Skeletal muscle satellite cell (primary cell): ENCODE measurements at regions not wholly inside any gene's neighbourhood (a gene's known extent, or its start where the extent isn't known, plus 50 kb on each side); places are given as distances from the start of the nearest gene placed in this dataset.
"Not testable (repeated sequence)": the region's sequence is repeated elsewhere in the genome, so short reads cannot be mapped to it uniquely, and the experiment has no call there.

ENCODE experiments used
- H3K27me3 ChIP-seq: 2 replicates; pipeline ENCODE4 v1.7.0; 2013; ENCODE audit warnings: low read length; ENCODE audit not compliant: control insufficient read depth, insufficient read depth
- H3K36me3 ChIP-seq: 2 replicates; pipeline ENCODE4 v1.7.0; 2013; ENCODE audit warnings: mild to moderate bottlenecking, control low read depth, low read length; ENCODE audit not compliant: insufficient read depth
- H3K4me1 ChIP-seq: 2 replicates; pipeline ENCODE4 v1.7.0; 2013; ENCODE audit warnings: low read length; ENCODE audit not compliant: control insufficient read depth, insufficient read depth
- H3K4me2 ChIP-seq: 2 replicates; pipeline ENCODE4 v1.7.0; 2013; ENCODE audit warnings: mild to moderate bottlenecking, low read length
- H3K4me3 ChIP-seq: 2 replicates; pipeline ENCODE4 v1.7.0; 2013; ENCODE audit warnings: low read length
- H3K9ac ChIP-seq: 2 replicates; pipeline ENCODE4 v1.7.0; 2013; ENCODE audit warnings: mild to moderate bottlenecking, low read depth, low read length, moderate library complexity
- H3K9me3 ChIP-seq: replicated peaks from 2 replicates; pipeline ENCODE4 v1.7.0; 2013; ENCODE audit warnings: mild to moderate bottlenecking, control low read depth, low read length

DNA sequence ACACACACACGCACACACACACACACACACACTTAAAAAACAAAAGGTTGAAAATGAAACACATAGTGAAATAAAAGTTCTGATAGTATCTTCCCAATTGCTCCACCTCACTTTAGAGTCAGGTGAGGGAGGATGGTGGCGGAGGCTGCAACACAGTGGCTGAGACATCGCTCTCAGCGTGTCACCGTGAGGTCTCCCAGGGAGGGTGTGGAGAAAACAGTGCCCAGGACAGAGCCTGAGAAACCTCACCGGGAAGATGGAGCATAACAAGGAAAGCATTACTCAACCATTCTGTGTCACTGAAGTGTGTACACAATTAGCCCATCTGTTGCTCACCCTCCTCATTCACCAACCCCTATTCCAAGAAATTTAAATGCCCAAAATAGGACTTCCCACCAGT, 111.4 kb upstream of the USP29 start:
- no peaks in the 10 kb centered on the region for H3K27me3 ChIP-seq
- no peak overlapping the region for H3K4me2 ChIP-seq
- peaks cover 12% of the 10 kb centered on the region for H3K9me3 ChIP-seq

DNA sequence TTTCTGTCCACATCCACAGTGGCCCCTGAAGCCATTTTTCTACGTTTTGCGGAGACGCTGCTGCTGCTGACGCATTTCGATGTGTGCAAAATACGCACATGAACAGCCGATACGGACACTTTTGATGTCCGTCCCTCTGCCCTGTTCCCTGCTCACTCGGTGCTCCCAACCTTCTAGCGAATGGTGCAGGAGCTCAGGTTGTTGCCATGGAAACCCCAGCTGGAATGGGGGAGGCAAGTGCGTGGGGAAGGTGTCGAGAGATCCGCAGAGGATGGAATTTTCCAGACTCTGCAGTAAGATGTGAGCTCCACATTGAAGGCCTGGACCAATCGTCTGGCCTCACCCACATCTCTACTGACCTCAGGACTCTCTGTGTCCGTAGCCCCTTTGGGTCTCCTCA, 109.2 kb upstream of the USP29 start:
- H3K36me3 ChIP-seq: no peaks in the 10 kb centered on the region
- peaks cover 12% of the 10 kb centered on the region for H3K9me3 ChIP-seq
- H3K27me3 ChIP-seq: no peaks in the 10 kb centered on the region
- no peak overlapping the region for H3K9ac ChIP-seq
- no peak overlapping the region for H3K4me2 ChIP-seq
- no peak overlapping the region for H3K4me3 ChIP-seq
- H3K4me1 ChIP-seq: no peaks in the 10 kb centered on the region

More for the DNA sequence above, 111.4 kb upstream of the USP29 start:
- no peaks in the 10 kb centered on the region for H3K4me1 ChIP-seq
- H3K9ac ChIP-seq: no peak overlapping the region
- H3K36me3 ChIP-seq: no peaks in the 10 kb centered on the region
- H3K4me3 ChIP-seq: no peak overlapping the region

DNA sequence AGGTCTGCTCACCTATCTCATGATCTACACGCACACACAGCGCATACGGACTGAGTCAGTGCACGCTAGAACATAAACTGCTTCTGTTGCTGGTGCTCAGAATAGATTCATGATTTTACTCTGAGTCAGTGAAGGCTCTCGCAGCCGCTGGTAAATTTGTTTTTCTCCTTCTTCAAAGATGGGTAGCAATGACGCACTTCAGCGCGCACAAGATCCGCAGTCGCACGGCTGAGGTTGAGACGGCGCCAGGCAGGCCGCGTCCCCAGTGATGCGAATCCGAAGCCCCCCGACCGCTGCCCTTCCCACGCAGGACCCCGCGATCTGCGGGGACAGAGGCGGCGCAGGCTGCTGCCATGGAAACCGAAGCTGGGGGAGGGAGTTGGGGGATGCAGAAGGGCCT, 103.7 kb upstream of the USP29 start:
- no peak overlapping the region for H3K4me3 ChIP-seq
- H3K9ac ChIP-seq: no peak overlapping the region
- H3K4me1 ChIP-seq: no peaks in the 10 kb centered on the region
- no peak overlapping the region for H3K4me2 ChIP-seq
- no peaks in the 10 kb centered on the region for H3K27me3 ChIP-seq
- H3K36me3 ChIP-seq: no peaks in the 10 kb centered on the region
- H3K9me3 ChIP-seq: peaks cover 6% of the 10 kb centered on the region

DNA sequence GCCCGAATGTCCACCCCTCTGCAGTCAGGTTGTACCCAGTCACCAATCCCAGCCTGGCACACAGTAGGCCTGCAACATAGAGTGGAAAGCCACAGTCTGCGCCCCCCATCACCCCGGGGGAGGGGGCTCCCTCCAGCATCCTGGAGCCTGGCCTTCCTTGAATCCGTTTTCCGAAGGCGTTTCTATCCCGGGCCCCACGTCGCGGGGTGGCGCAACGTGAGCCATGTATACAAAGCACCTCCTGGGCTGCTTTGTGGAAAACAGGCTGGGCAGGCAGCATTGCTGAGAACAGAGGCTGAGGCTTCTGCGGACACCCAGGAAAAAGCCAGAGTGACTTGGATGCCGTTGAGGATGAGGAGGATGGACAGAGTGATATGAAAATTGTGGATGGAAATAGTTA, 103.3 kb upstream of the USP29 start:
- Histone ChIP-seq H3K36me3 (no peaks in the 10 kb centered on the region), H3K27me3 (no peaks in the 10 kb centered on the region), H3K4me3 (no peak overlapping the region), H3K4me1 (no peaks in the 10 kb centered on the region), H3K4me2 (no peak overlapping the region), H3K9me3 (peaks cover 6% of the 10 kb centered on the region), H3K9ac (no peak overlapping the region)

DNA sequence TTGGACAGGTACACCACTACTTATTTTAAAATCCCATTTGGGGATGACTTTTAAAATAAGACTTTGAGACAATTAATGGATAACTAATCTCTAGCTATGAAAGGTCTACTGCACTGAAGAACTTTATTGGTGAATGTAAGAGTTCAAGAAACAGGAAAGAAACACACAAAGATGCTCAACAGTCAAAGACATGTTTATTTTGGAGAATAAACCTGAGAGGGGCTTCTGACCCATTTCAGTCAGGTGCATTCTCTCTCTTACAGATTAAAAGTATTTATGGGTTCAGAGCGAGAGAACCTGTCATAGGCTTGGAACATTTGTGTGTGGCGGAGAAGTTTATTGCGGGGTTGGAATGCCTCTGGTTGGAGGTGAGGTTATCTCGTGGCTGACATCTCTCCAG, 94.3 kb upstream of the USP29 start:
- H3K27me3 ChIP-seq: no peaks in the 10 kb centered on the region
- H3K4me2 ChIP-seq: no peak overlapping the region
- no peaks in the 10 kb centered on the region for H3K4me1 ChIP-seq
- H3K4me3 ChIP-seq: no peak overlapping the region
- no peaks in the 10 kb centered on the region for H3K36me3 ChIP-seq
- H3K9me3 ChIP-seq: peaks cover 10% of the 10 kb centered on the region
- H3K9ac ChIP-seq: no peak overlapping the region

DNA sequence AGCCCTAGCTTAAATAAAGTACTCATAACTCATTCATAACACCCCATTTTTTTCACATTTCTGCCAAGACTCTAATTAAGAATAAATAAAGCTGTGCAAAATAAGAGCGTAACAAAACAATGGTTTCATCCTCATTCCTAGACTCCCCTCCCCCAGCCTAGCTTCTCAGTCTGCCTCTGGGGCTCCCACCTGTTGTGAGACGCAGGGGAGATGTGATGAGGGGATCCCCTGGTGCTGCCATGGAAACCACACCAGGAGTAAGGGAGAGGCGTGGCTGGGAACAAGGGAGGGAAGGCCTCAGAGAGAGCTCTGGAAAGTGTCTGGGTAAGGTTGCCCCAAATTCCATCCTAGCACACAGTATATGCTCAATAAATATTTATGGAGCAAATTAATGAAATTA, 93.3 kb upstream of the USP29 start:
- H3K4me3 ChIP-seq: no peak overlapping the region
- H3K36me3 ChIP-seq: no peaks in the 10 kb centered on the region
- no peak overlapping the region for H3K9ac ChIP-seq
- no peak overlapping the region for H3K4me2 ChIP-seq
- H3K27me3 ChIP-seq: no peaks in the 10 kb centered on the region
- no peaks in the 10 kb centered on the region for H3K4me1 ChIP-seq
- H3K9me3 ChIP-seq: peaks cover 14% of the 10 kb centered on the region

DNA sequence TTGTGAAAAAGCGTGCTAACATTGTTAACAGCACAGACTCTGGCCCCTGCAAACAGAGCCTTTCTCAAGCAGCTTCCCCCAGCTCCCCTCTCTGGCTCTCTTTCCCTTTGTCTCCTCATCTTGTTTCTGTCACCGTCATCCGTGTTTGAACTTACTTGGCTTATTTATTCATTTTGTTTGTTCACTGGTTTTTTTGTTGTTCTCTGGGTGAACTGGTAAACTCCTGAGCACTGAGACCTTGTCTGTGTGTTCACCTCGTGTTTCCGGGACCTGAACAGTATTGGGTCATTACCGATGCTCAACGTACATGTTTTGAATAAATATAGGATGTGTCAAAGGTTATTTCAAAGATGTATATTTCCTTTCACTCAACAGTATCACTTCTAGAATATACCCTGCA, 92.4 kb upstream of the USP29 start:
- Histone ChIP-seq H3K4me2 (no peak overlapping the region), H3K4me1 (no peaks in the 10 kb centered on the region), H3K4me3 (no peak overlapping the region), H3K9ac (no peak overlapping the region), H3K9me3 (peaks cover 14% of the 10 kb centered on the region), H3K36me3 (no peaks in the 10 kb centered on the region), H3K27me3 (no peaks in the 10 kb centered on the region)

DNA sequence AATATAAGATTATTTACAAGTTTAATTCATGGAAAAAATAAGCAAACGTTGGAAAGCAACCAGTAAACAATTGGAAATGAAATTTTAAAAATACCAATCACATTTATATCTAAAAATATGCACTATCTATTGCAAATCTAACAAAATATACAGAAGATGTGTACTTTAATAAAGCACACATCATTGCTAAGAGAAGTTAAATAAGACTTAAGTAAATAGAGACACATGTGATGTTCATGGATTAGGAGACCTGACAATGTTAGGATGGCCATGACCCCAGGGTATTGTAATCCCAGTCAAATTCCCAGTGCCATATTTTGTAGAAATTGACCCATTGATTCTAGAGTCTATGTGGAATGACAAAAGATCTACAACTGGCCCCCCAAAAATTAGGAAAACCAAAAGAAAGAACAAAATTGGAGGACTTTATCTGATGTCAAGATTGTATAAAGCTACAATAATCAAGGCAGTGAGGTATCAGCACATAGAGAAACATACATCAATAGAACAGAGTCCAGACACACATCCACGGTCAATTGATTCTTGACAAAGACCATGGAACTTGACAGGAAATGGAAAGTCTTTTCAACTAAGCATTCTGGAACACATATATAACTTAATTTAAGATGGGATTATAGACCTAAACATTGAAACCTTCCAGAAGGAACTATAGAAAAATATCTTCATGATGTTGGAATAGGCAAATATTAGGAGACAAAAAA, 90.8 kb upstream of the USP29 start:
- Histone ChIP-seq H3K9ac (no peak overlapping the region), H3K27me3 (no peaks in the 10 kb centered on the region), H3K4me2 (no peak overlapping the region), H3K9me3 (peaks cover 10% of the 10 kb centered on the region), H3K4me1 (no peaks in the 10 kb centered on the region), H3K36me3 (no peaks in the 10 kb centered on the region), H3K4me3 (no peak overlapping the region)

DNA sequence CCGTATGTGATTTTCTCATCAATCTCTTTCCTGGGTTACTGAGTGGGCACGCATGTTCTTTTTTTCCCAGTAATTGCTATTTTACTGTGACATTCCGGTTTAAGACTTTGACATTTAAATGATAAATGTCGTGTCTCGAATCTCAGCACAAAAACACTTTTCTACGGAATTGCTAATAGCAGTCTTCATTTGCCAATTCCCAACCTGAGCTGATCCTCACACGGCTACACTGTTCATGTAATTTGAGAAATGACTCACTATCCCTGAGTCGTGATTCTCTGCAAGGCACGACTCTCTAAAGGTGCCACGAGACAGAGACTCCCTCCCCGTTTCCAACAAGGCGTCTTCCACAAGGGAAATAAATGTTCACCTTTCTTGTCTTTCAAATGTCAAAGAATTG, 88.7 kb upstream of the USP29 start:
- H3K4me1 ChIP-seq: no peaks in the 10 kb centered on the region
- no peak overlapping the region for H3K9ac ChIP-seq
- no peaks in the 10 kb centered on the region for H3K36me3 ChIP-seq
- no peaks in the 10 kb centered on the region for H3K27me3 ChIP-seq
- no peak overlapping the region for H3K4me2 ChIP-seq
- H3K4me3 ChIP-seq: no peak overlapping the region
- peaks cover 8% of the 10 kb centered on the region for H3K9me3 ChIP-seq

DNA sequence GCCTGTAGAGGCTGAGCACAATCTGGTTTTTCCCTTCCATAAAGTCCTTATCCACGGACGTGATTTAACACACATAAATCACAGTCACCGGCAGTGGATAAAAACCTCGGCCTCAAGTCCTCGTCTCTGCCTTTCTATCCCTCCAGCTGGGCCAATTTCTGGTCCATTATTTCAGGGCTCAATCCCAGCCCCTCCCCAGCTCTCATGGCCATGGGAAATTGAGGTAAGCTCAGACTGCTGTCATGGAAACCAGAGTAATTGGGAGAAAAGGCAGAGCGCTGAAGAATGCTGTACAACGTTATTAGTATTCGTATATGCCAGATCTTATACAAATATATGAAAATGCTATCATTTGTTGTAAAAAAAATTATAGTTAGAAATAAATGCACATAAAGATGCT, 86.2 kb upstream of the USP29 start:
- H3K4me2 ChIP-seq: no peak overlapping the region
- H3K9me3 ChIP-seq: peaks cover 8% of the 10 kb centered on the region
- H3K27me3 ChIP-seq: no peaks in the 10 kb centered on the region
- no peaks in the 10 kb centered on the region for H3K4me1 ChIP-seq
- H3K36me3 ChIP-seq: no peaks in the 10 kb centered on the region
- H3K9ac ChIP-seq: no peak overlapping the region
- H3K4me3 ChIP-seq: no peak overlapping the region

DNA sequence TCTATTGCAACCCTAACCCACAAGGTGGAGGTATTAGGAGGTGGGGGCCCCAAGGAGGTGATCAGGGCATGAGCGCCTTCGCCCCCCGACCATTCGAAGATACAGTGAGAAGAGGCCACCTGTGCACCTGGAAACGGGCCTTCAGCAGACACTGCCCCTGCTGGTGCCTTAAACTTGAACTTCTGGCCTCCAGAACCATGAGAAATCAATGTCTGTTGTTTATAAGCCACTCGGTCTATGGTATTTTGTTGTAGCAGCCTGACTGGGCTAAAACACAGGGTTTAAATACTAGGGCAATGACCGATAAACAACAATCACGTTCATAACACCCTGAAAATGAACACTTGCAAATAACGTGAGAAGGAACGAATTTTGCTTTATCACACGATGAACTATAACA, 85.2 kb upstream of the USP29 start:
- no peak overlapping the region for H3K4me3 ChIP-seq
- H3K4me1 ChIP-seq: no peaks in the 10 kb centered on the region
- H3K9me3 ChIP-seq: peaks cover 4% of the 10 kb centered on the region
- no peak overlapping the region for H3K9ac ChIP-seq
- no peaks in the 10 kb centered on the region for H3K27me3 ChIP-seq
- no peaks in the 10 kb centered on the region for H3K36me3 ChIP-seq
- no peak overlapping the region for H3K4me2 ChIP-seq

DNA sequence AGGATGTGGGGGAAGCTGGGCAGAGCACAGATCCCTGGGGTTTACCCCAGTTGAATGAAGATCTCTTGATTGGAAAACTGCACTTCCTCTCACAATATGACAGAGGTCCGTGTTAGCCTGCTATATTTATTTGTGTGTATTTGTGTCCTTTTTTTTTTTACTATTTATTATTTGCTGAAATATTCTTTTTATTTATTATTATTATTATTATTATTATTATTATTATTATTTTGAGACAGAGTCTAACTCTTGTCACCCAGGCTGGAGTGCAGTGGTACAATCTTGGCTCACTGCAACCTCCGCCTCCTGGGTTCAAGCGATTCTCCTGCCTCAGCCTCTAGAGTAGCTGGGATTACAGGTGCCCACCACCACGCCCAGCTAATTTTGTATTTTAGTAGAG, 84.0 kb upstream of the USP29 start:
- H3K36me3 ChIP-seq, H3K9me3 ChIP-seq, H3K4me1 ChIP-seq, H3K27me3 ChIP-seq, H3K9ac ChIP-seq, H3K4me2 ChIP-seq, H3K4me3 ChIP-seq: not testable (repeated sequence)
